ENCODE measurements at regions not wholly inside any gene's neighbourhood (a gene's known extent, or its start where the extent isn't known, plus 50 kb on each side); places are given as distances from the start of the nearest gene placed in this dataset.

DNA sequence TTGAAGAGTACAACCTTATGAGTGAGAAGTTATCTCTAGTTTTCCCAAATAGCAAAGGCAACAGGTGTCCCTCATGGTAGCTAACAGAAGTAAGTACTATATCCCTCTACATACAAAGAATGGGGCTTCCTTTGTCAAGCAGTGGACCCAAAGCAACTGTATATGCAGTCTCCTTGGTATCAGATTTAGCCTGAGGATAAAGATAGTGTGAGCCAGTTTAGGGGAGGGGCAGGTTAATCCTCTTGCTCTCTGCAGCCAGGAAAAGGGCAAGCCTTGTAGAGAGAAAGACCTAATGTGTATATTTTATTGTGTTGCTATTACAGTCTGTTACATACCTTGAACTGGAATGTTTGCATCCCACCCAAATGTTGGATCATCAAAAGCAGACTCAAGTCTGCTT lies 117.9 kb upstream of the COL8A1 start:
- TF ChIP-seq, protein P1, sequence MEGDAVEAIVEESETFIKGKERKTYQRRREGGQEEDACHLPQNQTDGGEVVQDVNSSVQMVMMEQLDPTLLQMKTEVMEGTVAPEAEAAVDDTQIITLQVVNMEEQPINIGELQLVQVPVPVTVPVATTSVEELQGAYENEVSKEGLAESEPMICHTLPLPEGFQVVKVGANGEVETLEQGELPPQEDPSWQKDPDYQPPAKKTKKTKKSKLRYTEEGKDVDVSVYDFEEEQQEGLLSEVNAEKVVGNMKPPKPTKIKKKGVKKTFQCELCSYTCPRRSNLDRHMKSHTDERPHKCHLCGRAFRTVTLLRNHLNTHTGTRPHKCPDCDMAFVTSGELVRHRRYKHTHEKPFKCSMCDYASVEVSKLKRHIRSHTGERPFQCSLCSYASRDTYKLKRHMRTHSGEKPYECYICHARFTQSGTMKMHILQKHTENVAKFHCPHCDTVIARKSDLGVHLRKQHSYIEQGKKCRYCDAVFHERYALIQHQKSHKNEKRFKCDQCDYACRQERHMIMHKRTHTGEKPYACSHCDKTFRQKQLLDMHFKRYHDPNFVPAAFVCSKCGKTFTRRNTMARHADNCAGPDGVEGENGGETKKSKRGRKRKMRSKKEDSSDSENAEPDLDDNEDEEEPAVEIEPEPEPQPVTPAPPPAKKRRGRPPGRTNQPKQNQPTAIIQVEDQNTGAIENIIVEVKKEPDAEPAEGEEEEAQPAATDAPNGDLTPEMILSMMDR (IDR thresholded peaks at IDR 0.05), result no peak
- no peak for TF ChIP-seq POLR2A (IDR thresholded peaks at IDR 0.05)
